Occipital lobe (tissue), 1 donor: ENCODE measurements at regions not wholly inside any gene's neighbourhood (a gene's known extent, or its start where the extent isn't known, plus 50 kb on each side); places are given as distances from the start of the nearest gene placed in this dataset.

Experiments
- DNase-seq: peaks from one replicate; lab custom pipeline; 2025; lab: John Stamatoyannopoulos, UW

GRCh38 chr4:188822698-188823097 lies 683.5 kb downstream of the TRIML1 start:
- DNase-seq = no peak

- DNase-seq = no peak
Measured at GRCh38 chr4:188824553-188824952, 685.3 kb downstream of the TRIML1 start.

- no peak for DNase-seq
Measured at GRCh38 chr4:188826393-188826792, 687.2 kb downstream of the TRIML1 start.

- DNase-seq = no peak
Measured at GRCh38 chr4:188839704-188840103, 700.5 kb downstream of the TRIML1 start.

GRCh38 chr4:188841523-188841922 lies 702.3 kb downstream of the TRIML1 start:
- no peak for DNase-seq

- DNase-seq = no peak
Measured at GRCh38 chr4:188854436-188854835, 715.2 kb downstream of the TRIML1 start.

GRCh38 chr4:188858696-188859095 lies 719.5 kb downstream of the TRIML1 start:
- no peak for DNase-seq

- DNase-seq = no peak
Measured at GRCh38 chr4:188864741-188865140, 725.5 kb downstream of the TRIML1 start.

- DNase-seq = no peak
Measured at GRCh38 chr4:188867796-188868195, 728.6 kb downstream of the TRIML1 start.

- DNase-seq = no peak
Measured at GRCh38 chr4:188869581-188869980, 730.3 kb downstream of the TRIML1 start.

GRCh38 chr4:188872809-188873208 lies 733.6 kb downstream of the TRIML1 start:
- no peak for DNase-seq

- DNase-seq = no peak
Measured at GRCh38 chr4:188876881-188877280, 737.6 kb downstream of the TRIML1 start.

- DNase-seq = no peak
Measured at GRCh38 chr4:188879598-188879997, 740.4 kb downstream of the TRIML1 start.

- DNase-seq = no peak
Measured at GRCh38 chr4:188887905-188888304, 748.7 kb downstream of the TRIML1 start.

- DNase-seq = no peak
Measured at GRCh38 chr4:188892837-188893236, 753.6 kb downstream of the TRIML1 start.

- DNase-seq = no peak
Measured at GRCh38 chr4:188903986-188904385, 764.7 kb downstream of the TRIML1 start.

GRCh38 chr4:188904617-188905016 lies 765.4 kb downstream of the TRIML1 start:
- no peak for DNase-seq

GRCh38 chr4:188905248-188905647 lies 766.0 kb downstream of the TRIML1 start:
- no peak for DNase-seq

- no peak for DNase-seq
Measured at GRCh38 chr4:188911199-188911598, 772.0 kb downstream of the TRIML1 start.

GRCh38 chr4:188911707-188912106 lies 772.5 kb downstream of the TRIML1 start:
- no peak for DNase-seq

- DNase-seq = no peak
Measured at GRCh38 chr4:188915175-188915574, 775.9 kb downstream of the TRIML1 start.

GRCh38 chr4:188918787-188919186 lies 779.5 kb downstream of the TRIML1 start:
- no peak for DNase-seq

- DNase-seq = no peak
Measured at GRCh38 chr4:188930822-188931221, 791.6 kb downstream of the TRIML1 start.

GRCh38 chr4:188934320-188934962 lies 795.2 kb downstream of the TRIML1 start:
- no peak for DNase-seq
